ENCODE measurements at regions not wholly inside any gene's neighbourhood (a gene's known extent, or its start where the extent isn't known, plus 50 kb on each side); places are given as distances from the start of the nearest gene placed in this dataset.
"Not testable (repeated sequence)": the region's sequence is repeated elsewhere in the genome, so short reads cannot be mapped to it uniquely, and the experiment has no call there.

DNA sequence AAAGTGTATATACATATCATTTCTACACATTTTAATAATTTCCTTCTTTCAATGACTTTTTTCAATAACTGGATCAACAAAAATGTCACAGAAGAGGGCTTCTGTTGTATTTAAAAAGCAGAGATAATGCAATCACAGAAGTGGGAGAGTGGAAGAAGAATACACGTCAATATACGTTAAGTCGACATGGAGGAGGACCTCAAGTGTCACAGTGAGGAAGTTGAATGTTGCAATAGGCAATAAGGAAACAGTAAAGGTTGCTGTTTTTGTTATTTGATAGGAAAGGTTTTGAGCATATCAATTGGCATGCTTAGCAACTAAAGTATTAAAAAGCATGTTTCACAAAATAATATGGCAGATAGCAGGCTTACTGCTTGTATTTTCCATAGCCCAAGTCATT, 184.0 kb upstream of the NR4A3 start:
- FAIRE-seq: no peak
- DNase-seq (ENCODE audit: insufficient read length, low spot score): no peak
- TF ChIP-seq POU2F2 (IDR thresholded peaks at IDR 0.05; ENCODE audit: low read depth, low read length) (no peak), TAF1 (IDR thresholded peaks at IDR 0.05; ENCODE audit: low read depth, low read length) (no peak), PAX5 (IDR thresholded peaks at IDR 0.05; ENCODE audit: insufficient read depth, low read length, severe bottlenecking) (no peak), POLR2A (IDR thresholded peaks at IDR 0.05; ENCODE audit: low read depth, low read length) (no peak), POLR2AphosphoS5 (IDR thresholded peaks at IDR 0.05; ENCODE audit: low read depth, low read length) (no peak), SPI1 (IDR thresholded peaks at IDR 0.05; ENCODE audit: low read depth, low read length) (no peak)

DNA sequence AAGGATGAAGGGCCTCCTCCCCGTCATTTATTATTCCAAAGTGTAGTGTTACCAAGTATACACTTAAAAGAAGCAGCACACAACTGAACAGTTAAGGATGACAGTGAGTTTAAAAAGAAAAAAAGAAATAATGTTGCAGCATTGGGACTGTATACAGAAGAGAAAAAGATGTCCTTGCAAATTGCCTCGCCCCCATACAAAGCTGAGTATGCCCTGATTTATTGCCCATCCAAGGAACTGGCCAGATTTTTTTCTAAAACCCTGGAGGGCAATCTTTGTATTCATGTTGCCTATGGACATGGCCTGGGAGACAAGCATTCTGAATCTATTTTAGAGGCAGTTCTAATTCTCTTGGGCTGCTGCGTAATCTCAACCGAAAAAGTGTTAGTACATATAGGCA, 182.7 kb upstream of the NR4A3 start:
- FAIRE-seq (no peak), DNase-seq (ENCODE audit: insufficient read length, low spot score) (no peak)
- TF ChIP-seq POLR2AphosphoS5 (IDR thresholded peaks at IDR 0.05; ENCODE audit: low read depth, low read length) (no peak), PAX5 (IDR thresholded peaks at IDR 0.05; ENCODE audit: insufficient read depth, low read length, severe bottlenecking) (no peak), POU2F2 (IDR thresholded peaks at IDR 0.05; ENCODE audit: low read depth, low read length) (no peak), TAF1 (IDR thresholded peaks at IDR 0.05; ENCODE audit: low read depth, low read length) (no peak), SPI1 (IDR thresholded peaks at IDR 0.05; ENCODE audit: low read depth, low read length) (no peak), POLR2A (IDR thresholded peaks at IDR 0.05; ENCODE audit: low read depth, low read length) (no peak)

GRCh38 chr9:99647604-99648003, 174.1 kb upstream of the NR4A3 start:
- no peak for TF ChIP-seq POLR2AphosphoS5 (IDR thresholded peaks at IDR 0.05; ENCODE audit: low read depth, low read length)
- FAIRE-seq (no peak), DNase-seq (ENCODE audit: insufficient read length, low spot score) (no peak)

DNA sequence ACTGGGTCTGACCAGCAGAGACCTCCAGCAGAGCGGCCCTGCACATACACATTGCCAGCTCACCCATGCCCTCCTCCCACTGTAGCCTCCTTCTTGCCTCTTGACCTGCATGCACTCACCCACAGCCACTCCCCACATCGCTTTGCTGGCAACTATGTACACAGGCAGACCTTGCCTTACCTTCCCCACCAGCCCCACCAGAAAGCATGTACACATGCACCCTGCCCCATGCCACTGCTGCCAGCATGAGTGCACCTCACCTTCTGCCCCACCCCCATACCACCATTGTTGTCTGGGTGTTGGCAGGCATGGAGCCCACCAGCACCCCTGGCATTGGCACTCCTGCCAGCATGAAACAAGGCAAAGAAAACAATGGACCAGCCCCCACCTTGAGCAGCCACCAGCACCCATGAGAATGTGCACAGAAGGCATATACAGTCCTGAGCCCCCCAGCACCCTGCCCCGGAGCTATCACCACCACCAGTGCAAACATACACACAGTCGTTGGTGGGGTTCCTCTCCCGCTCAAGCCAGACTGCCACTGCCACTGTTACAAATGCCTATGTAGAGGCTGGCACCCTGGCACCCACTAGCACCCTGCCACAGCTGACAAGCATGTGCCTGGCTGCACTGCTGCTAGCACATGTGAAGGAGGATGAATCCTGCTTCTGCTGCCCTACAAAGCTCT, 171.4 kb upstream of the NR4A3 start:
- no peak for DNase-seq (ENCODE audit: insufficient read length, low spot score)
- FAIRE-seq: no peak
- TF ChIP-seq SPI1 (IDR thresholded peaks at IDR 0.05; ENCODE audit: low read depth, low read length): no peak

DNA sequence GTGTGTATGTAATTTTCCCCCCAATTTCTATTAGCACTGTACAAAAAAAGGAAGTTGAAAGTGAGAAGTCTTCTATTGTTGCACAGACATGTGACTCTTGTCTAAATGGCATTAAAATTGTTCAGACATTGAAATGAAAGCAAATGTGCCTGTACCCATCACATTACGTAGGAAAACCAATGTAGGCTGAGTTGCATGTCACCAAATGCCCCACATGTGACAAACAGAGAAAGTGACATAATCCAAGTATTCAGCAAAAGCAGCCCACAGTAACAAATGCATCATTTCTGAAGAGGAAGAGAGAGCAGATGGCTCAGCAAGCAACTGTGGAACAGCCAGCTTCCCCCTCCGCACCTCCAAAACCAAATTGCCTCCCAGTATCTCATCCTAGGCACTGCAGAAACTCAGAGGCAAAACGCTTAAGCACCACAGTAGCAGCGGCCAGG, 161.5 kb upstream of the NR4A3 start:
- DNase-seq (ENCODE audit: insufficient read length, low spot score) (peak; percentile 7), FAIRE-seq (peak; percentile 93)
- peak; percentile 35; the same call in 1 of the 2 replicates for TF ChIP-seq POLR2A (IDR thresholded peaks at IDR 0.05; ENCODE audit: low read depth, low read length)
- no peak for TF ChIP-seq PAX5 (IDR thresholded peaks at IDR 0.05; ENCODE audit: insufficient read depth, low read length, severe bottlenecking)
- TF ChIP-seq POU2F2 (IDR thresholded peaks at IDR 0.05; ENCODE audit: low read depth, low read length): peak; percentile 71
- peak; percentile 90 for TF ChIP-seq SPI1 (IDR thresholded peaks at IDR 0.05; ENCODE audit: low read depth, low read length)

DNA sequence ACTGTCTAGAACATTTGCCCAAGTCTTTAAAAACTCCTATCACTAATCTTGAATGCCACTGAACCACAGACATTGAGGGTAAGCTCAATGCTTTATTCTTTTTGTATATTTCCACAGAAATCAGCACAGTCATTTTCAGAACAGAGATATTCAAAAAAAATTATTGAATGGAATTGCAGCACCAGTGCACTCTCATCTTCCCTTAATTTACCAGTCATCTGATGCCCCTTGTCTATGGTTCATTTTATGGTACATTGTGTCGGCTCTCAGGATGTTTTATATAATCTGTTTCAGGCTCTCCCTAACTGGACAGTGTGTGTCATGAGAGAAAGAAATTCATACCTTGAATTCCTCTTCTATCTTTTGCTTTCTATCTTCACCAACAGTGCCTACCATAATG, 158.4 kb upstream of the NR4A3 start:
- no peak for TF ChIP-seq TAF1 (IDR thresholded peaks at IDR 0.05; ENCODE audit: low read depth, low read length)
- TF ChIP-seq PAX5 (IDR thresholded peaks at IDR 0.05; ENCODE audit: insufficient read depth, low read length, severe bottlenecking): no peak
- TF ChIP-seq POU2F2 (IDR thresholded peaks at IDR 0.05; ENCODE audit: low read depth, low read length): no peak
- TF ChIP-seq POLR2A (IDR thresholded peaks at IDR 0.05; ENCODE audit: low read depth, low read length): no peak
- no peak for FAIRE-seq
- no peak for DNase-seq (ENCODE audit: insufficient read length, low spot score)

DNA sequence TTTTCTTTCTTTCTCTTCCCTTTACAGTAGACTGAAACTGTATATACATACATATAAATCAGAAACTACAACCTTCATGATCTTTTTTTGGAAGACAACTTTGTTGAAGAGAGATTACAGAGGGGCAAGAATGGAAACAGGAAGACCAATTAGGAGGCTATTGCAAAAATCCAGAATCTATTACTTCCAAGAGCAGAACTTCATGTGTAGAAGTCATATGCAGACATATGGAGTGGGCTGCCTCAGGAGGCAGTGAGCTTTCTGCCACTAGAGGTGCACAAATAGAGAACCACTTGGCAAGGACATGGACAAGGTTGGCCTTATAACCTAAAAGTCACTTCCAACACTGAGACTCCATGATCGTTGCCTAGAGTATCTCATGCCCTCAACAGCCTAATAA, 157.8 kb upstream of the NR4A3 start:
- TF ChIP-seq TAF1 (IDR thresholded peaks at IDR 0.05; ENCODE audit: low read depth, low read length) (no peak), POU2F2 (IDR thresholded peaks at IDR 0.05; ENCODE audit: low read depth, low read length) (no peak), SPI1 (IDR thresholded peaks at IDR 0.05; ENCODE audit: low read depth, low read length) (no peak)
- no peak for DNase-seq (ENCODE audit: insufficient read length, low spot score)
- FAIRE-seq: peak; percentile 20

DNA sequence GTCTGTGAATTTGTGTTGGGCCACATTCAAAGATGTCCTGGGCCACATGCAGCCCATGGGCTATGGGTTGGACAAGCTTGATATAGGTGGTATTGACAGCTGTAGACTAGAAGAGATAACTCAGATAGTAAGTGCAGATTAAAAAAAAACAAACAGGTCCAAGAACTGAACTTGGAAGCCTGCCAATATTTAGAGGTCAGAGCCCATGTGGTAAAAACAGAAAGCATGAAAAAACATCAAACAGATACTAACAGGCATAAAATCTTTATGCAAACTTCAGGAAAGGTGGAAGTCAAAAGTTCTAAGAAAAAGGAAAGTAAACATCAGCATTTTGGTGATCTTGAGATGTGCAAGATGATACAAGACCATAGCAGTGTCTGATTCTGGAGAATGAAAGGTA, 155.1 kb upstream of the NR4A3 start:
- FAIRE-seq (no peak), DNase-seq (ENCODE audit: insufficient read length, low spot score) (no peak)
- TF ChIP-seq POLR2A (IDR thresholded peaks at IDR 0.05; ENCODE audit: low read depth, low read length): no peak

GRCh38 chr9:99670886-99671285, 150.8 kb upstream of the NR4A3 start:
- DNase-seq (ENCODE audit: insufficient read length, low spot score); FAIRE-seq: not testable (repeated sequence)

- TF ChIP-seq PAX5 (IDR thresholded peaks at IDR 0.05; ENCODE audit: insufficient read depth, low read length, severe bottlenecking): no peak
- no peak for TF ChIP-seq TAF1 (IDR thresholded peaks at IDR 0.05; ENCODE audit: low read depth, low read length)
- TF ChIP-seq POLR2AphosphoS5 (IDR thresholded peaks at IDR 0.05; ENCODE audit: low read depth, low read length): no peak
- TF ChIP-seq SPI1 (IDR thresholded peaks at IDR 0.05; ENCODE audit: low read depth, low read length): no peak
- TF ChIP-seq POU2F2 (IDR thresholded peaks at IDR 0.05; ENCODE audit: low read depth, low read length): no peak
- no peak for TF ChIP-seq POLR2A (IDR thresholded peaks at IDR 0.05; ENCODE audit: low read depth, low read length)
- FAIRE-seq: no peak
- DNase-seq (ENCODE audit: insufficient read length, low spot score): no peak
Observed at GRCh38 chr9:99677281-99677680, 144.4 kb upstream of the NR4A3 start.

- DNase-seq (ENCODE audit: insufficient read length, low spot score) (no peak), FAIRE-seq (no peak)
- TF ChIP-seq SPI1 (IDR thresholded peaks at IDR 0.05; ENCODE audit: low read depth, low read length): no peak
- TF ChIP-seq POLR2AphosphoS5 (IDR thresholded peaks at IDR 0.05; ENCODE audit: low read depth, low read length): no peak
- no peak for TF ChIP-seq POU2F2 (IDR thresholded peaks at IDR 0.05; ENCODE audit: low read depth, low read length)
- TF ChIP-seq POLR2A (IDR thresholded peaks at IDR 0.05; ENCODE audit: low read depth, low read length): no peak
- no peak for TF ChIP-seq TAF1 (IDR thresholded peaks at IDR 0.05; ENCODE audit: low read depth, low read length)
- no peak for TF ChIP-seq PAX5 (IDR thresholded peaks at IDR 0.05; ENCODE audit: insufficient read depth, low read length, severe bottlenecking)
Observed at GRCh38 chr9:99678566-99678965, 143.1 kb upstream of the NR4A3 start.

All from GM12891 (cell line).